HG03442 (cell line): ENCODE measurements at regions not wholly inside any gene's neighbourhood (a gene's known extent, or its start where the extent isn't known, plus 50 kb on each side); places are given as distances from the start of the nearest gene placed in this dataset.
"Not testable (repeated sequence)": the region's sequence is repeated elsewhere in the genome, so short reads cannot be mapped to it uniquely, and the experiment has no call there.

ENCODE experiments used
- ATAC-seq: cut with Tn5 transposase; IDR thresholded peaks from one replicate; pipeline ENCODE4 v1.9.1; 2021; ENCODE audit warnings: mild to moderate bottlenecking, moderate library complexity; ENCODE audit not compliant: unreplicated experiment

- not testable (repeated sequence) for ATAC-seq
These were observed 137.3 kb downstream of the MED10 start for GRCh38 chr5:6241056-6241455.

DNA sequence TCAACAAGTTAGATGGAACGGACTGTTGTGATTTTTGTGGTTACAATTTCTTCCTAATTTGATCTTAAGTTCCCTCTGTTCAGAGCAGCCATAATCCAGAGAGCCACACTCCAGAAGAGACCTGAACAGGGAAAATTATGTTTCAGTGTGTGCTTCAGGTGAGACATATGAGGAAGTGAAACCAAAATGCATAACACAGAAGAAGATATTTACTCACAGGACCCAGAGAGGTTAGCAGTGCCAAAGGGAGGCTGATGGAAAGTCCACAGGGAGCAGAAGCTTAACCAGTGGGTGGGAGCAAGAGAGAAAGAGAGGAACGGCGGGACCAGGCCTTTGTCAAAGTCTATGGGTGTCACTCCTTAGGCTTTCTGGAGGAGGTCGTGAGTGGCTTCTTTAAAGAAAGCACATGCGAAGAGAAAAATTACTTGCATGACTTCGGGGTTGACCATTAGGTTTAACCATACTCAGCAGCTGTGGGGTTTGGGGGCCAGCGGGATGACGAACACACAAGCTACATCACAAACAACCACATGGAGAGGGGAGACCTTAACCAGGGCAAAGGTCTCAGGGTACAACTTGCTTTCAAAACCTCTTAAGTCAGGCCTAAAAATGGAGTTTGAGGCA, 141.4 kb downstream of the MED10 start:
- peak; percentile 91 for ATAC-seq

- ATAC-seq: peak; percentile 17
These were observed 142.1 kb downstream of the MED10 start for GRCh38 chr5:6236170-6236793.

GRCh38 chr5:6235726-6236125, 142.6 kb downstream of the MED10 start:
- ATAC-seq: no peak

- no peak for ATAC-seq
These were observed 149.8 kb downstream of the MED10 start for GRCh38 chr5:6228257-6229250.

DNA sequence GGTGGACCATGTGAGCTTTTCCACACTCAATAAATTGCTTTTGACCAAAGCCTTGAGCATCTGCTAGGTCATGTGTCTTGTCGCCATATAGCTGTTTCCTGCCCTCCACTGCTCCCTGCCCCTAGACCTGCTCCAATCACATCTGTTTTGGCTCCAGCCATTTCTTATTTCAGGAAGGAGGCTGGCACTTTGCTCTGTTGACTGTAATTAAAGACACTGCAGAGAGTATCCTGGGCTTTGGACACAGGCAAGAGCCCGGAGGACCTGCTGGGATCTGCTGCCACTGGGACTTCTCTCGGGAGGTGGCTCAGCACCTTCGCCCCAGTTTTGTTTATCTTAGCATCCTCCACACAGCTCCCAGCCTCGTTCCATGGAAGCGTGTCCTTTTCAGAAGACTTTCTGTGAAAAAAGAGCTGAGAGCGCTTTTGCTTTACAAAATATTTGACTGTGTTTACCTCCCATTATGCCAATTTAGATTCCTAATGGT, 153.2 kb downstream of the MED10 start:
- ATAC-seq: no peak

GRCh38 chr5:6224406-6224805, 153.9 kb downstream of the MED10 start:
- no peak for ATAC-seq

GRCh38 chr5:6222899-6223298, 155.4 kb downstream of the MED10 start:
- ATAC-seq: no peak

DNA sequence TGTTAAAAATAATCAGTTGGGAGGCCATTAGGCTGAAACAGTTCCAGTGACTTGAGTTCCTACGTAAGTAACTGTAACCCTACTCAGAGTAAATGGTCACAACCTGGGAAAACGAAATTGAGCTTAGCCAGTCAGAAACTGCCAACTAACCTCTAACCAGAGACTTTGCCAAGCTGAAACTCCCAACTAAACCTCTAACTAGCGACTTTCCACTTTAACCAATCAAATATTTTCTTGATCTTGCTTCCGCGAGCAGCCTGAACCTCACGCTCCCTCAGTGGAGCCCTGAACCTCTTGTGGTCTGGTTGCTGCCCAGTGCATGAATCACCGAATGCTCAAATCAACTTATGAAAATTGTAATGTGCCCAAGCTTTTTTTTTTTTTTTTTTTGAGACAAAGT, 156.2 kb downstream of the MED10 start:
- no peak for ATAC-seq

DNA sequence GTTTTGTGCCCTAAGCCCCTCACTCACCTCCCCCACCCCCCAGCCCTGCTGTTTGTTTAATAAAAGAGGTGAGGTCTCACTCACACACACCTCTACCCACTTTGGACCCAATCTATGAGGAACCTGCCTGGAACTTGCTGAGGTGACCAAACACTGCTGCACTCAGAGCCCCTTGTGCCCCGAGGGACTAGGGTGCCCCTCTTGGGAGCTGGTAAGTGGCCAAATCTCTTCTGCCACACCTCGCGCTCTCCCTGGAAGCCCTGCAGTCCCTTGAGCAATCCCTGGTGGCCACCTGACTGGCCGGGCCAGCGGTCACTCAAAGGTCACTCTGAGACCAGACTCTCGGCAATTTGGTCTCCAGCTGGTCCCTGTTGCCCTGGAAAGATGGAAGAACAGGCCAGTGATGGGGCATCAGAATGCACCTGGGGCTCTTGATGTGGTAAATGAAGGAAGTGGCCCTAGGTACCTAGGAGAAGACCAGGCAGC, 157.2 kb downstream of the MED10 start:
- no peak for ATAC-seq

DNA sequence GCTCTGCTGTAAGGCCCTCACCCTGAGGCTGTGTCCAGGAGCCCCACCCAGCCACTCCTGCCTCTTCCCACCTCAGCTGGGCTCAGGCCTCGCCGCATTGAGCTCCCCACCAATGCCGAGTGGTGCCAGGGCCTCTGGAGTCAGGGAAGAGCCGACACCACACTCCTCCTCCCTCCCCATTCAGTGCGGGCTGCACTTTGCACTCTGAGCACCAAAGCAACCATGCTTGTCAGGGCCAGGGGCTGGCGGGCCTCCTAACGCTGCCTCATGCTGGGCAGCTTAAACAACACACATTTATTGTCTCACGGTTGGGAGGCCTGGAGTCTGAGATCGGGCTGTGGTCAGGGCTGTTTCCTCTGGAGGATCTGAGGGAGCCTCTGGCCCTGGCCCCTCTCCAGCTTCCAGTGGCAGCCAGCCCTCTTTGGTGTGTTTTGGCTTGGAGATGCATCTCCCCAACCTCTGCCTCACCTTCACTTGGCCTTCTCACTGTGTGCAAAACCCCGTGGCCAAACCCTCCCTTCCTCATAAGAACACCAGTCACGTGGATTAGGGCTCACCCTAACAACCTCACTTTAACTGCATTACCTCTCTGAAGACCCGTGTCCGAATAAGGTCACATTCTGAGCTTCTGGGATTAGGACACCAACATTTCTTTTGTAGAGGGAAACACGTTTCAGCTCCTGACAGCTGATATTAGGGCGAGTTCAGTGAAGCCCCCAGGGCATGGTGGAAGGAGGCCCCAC, 157.8 kb downstream of the MED10 start:
- no peak for ATAC-seq

DNA sequence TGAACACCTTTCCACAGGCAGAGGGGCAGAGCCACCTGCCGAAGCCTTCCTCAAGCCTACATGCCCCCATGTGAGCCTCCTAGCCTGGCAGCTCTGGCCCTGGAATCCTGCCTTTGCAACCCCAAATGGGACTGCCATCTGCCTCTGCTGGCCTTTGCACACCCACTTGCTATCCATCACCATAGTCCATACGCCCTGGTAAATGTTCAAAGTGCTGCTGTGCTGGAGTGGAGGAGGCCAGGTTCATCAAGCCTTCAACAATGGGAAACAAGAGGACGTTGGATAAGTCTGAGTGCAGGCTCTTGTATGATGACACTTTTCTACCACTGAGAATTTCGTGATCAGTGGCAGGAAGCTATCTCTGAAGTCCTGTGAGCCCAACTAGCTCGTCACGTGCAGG, 159.8 kb downstream of the MED10 start:
- no peak for ATAC-seq

DNA sequence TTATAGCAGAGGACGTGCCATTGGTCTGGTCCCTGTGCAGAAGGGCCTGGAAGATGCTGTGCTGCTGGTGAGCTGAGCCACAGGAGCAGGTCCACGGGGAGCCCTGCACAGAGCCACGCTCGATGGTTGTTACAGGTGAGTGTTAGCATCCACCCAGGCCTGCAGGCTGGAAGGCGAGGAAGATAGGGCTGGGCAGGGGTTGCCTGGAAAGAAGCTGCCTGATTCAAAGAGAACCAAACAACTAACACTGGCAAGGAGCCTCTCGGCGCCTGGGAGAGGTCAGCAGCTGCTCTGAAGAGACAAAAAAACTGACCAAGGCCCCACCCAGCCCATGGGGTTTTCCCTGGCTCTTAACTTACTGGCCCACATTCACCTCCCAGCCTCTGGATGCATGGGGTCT, 160.2 kb downstream of the MED10 start:
- no peak for ATAC-seq

- ATAC-seq: no peak
These were observed 161.8 kb downstream of the MED10 start for GRCh38 chr5:6216471-6217075.

GRCh38 chr5:6215891-6216290, 162.5 kb downstream of the MED10 start:
- no peak for ATAC-seq

DNA sequence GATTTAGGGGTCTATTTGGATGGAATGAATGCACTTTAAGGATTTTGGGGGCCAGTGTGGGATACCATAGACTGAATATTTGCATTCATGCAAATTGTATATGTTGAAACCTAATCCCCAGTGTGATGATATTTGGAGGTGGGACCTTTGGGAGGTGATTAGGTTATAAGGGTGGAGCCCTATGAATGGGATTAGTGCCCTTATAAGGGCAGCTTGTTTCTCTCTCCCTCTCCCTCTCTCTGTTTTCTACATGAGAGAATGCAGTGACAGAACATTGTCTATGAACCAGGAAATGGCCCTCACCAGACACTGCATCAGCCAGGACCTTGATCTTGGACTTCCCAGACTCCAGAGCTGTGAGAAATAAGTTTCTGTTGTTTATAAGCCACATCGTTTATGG, 166.1 kb downstream of the MED10 start:
- ATAC-seq: no peak

DNA sequence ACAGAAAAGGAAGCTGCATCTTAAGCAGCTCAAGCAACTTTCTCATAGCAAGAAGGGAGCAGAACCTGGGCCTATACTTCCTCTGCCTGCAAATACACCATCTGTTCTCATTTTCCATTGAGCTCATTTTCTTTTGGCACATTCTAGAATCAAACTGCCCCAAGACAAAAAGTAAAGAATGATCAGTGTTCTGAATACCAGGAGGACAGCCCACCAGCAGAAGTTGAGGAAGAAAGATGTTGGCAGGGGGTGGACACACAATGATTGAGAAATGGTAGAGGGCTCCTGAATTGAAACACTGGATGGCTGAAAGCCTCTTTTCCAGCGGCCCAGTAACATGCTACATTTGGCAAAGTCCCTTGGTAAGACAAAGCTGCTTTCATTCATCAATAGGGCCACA, 171.8 kb downstream of the MED10 start:
- no peak for ATAC-seq

DNA sequence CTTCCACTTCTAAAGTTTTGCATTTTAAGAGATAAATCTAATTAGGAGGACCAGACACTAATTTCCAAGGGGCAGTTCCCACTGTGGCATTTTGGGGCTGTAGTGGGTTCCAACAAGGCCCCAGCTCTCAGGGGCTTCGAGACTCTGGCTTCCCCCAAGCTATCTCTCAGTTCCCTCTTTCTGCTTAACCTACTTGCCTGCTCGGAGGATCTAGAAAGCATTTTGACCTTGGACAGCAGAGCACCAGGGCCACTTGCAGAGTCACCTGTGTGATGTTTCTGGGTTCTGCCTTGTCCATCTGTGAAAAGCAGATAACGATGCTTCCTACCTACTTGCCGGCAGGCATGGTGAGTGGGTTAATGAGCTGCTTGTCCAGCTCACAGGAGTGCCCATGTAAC, 175.4 kb downstream of the MED10 start:
- ATAC-seq: no peak

- ATAC-seq: no peak
These were observed 176.0 kb downstream of the MED10 start for GRCh38 chr5:6202149-6202967.
